Memory B cell (primary cell): ENCODE measurements at regions not wholly inside any gene's neighbourhood (a gene's known extent, or its start where the extent isn't known, plus 50 kb on each side); places are given as distances from the start of the nearest gene placed in this dataset.
"Not testable (repeated sequence)": the region's sequence is repeated elsewhere in the genome, so short reads cannot be mapped to it uniquely, and the experiment has no call there.

Source experiments
- ATAC-seq: fragments of 150-1000 bp; cut with Tn5 transposase; 2 replicates; pipeline ENCODE4 v1.10.0; 2021; ENCODE audit warnings: low read depth, mild to moderate bottlenecking, moderate library complexity
- DNase-seq, 2 donors: peaks; one replicate each; pipeline ENCODE4 v3.0.0; 2022; ENCODE audit warnings: low spot score in 2 of 2
- H3K27ac Mint-ChIP-seq: one replicate; pipeline ENCODE4 v1.8.0; 2022; ENCODE audit warnings: mild to moderate bottlenecking, moderate library complexity, mixed read lengths
- H3K27me3 Mint-ChIP-seq: one replicate; pipeline ENCODE4 v1.8.0; 2022; ENCODE audit warnings: mixed read lengths
- H3K36me3 Mint-ChIP-seq: one replicate; pipeline ENCODE4 v1.8.0; 2022; ENCODE audit warnings: mild to moderate bottlenecking, mixed read lengths
- H3K4me1 Mint-ChIP-seq: one replicate; pipeline ENCODE4 v1.8.0; 2022; ENCODE audit warnings: mixed read lengths
- H3K4me3 Mint-ChIP-seq: one replicate; pipeline ENCODE4 v1.8.0; 2022; ENCODE audit warnings: mild to moderate bottlenecking, moderate library complexity, mixed read lengths
- H3K9me3 Mint-ChIP-seq: one replicate; pipeline ENCODE4 v1.8.0; 2022; ENCODE audit warnings: mixed read lengths

DNA sequence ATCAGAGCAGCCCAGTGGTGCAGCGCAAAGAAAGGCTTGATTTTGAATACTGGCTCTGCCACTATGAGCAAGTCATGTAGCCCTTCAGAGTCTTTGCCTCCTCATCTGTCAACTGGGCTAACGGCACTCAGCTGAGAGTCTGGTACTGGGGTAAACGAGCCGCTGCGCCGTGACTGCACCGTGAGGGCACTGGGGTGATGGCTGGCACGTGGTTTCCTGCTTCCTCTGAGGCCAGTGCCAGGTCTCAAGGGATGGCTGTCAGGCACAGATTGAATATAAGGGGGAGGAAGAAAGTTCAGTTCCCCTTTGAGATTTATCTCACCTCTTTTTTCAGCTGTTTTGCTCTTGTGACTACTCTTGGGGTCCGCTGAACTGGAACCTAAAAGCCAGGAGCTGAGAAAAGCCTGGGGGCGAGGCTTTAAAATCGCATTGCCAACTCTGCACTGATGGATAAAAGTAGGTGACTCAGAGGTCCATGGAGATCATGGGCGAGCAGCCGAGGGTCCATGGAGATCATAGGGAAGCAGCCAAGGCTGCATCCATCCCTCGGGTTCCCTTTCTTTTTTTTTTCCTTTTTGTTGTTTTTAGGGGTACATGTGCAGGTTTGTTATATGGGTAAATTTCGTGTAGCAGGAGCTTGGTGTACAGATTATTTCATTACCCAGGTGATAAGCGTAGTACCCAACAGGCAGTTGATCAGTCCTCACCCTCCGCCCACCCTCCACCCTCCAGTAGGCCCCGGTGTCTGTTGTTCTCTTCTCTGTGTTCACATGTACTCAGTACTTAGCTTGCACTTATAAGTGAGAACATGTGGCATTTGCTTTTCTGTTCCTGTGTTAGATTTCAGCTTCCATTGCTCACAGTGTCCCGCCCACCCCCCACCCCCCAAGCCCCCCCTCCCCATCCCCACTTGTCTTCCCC is 114.3 kb downstream of the SPP2 start:
- peak; percentile 99 for ATAC-seq
- H3K27ac Mint-ChIP-seq = peak overlapping the region; percentile 56

DNA sequence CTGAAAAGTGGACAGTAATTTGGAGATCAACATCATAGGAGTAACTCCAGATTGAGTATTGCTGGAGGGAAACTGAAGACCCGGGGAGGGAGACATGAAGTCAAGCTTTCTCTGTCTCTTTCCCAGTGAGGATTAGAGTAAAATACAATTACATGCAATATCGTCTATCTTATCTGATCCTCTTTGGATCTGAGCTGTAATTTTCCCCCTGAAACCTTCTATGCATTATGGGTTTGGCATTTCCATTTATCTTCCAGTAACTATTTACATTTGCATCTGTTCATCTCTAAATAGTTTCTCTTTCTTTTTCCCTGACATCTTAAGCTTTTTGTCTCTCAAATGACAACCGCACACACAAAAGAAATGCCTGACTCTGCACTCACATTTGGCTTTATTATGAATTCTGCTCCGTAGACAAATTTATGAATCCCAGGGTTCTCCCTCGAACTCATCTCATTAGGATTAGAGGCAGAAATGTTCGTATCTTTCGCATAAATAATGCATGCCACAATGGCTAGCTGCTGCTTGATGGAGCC is 113.1 kb downstream of the SPP2 start:
- Mint-ChIP-seq H3K36me3 (no peaks in the 10 kb centered on the region), H3K4me3 (no peak overlapping the region), H3K27me3 (peaks cover 13% of the 10 kb centered on the region), H3K4me1 (peaks cover 36% of the 10 kb centered on the region), H3K9me3 (no peaks in the 10 kb centered on the region), H3K27ac (peak overlapping the region; percentile 56)
- DNase-seq (no peak), ATAC-seq (no peak)

More for the DNA sequence above, 114.3 kb downstream of the SPP2 start:
- Mint-ChIP-seq H3K27me3 (peaks cover 11% of the 10 kb centered on the region), H3K36me3 (no peaks in the 10 kb centered on the region), H3K9me3 (no peaks in the 10 kb centered on the region), H3K4me3 (peak overlapping the region; percentile 19), H3K4me1 (peaks cover 36% of the 10 kb centered on the region)
- DNase-seq = peak; percentile 67 to 81

- DNase-seq (no peak), ATAC-seq (no peak)
- no peaks in the 10 kb centered on the region for H3K9me3 Mint-ChIP-seq
- no peak overlapping the region for H3K4me3 Mint-ChIP-seq
- H3K4me1 Mint-ChIP-seq = peaks cover 36% of the 10 kb centered on the region
- H3K27me3 Mint-ChIP-seq = peaks cover 16% of the 10 kb centered on the region
- no peaks in the 10 kb centered on the region for H3K36me3 Mint-ChIP-seq
- peak overlapping the region; percentile 17 for H3K27ac Mint-ChIP-seq
Observed at GRCh38 chr2:234162861-234163260, 112.4 kb downstream of the SPP2 start.

DNA sequence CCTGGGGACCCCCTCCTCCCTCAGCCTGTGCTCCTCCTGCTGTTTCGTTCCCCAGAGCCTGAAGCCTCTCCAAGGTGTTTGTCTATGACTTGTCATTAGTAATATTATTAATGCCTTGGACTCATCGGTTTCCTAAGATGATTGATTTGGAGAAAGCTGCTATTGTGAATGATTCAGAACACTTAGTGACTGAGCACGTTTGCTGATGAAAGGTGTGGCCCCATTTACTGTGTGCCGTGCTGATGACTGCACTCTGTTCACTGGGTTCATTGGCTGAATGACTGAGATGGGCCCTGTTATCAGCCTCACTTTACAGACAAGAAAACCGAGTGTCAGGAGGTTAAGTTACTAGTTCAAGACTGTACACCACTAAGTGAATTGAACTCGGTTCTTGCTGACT is 111.4 kb downstream of the SPP2 start:
- H3K9me3 Mint-ChIP-seq = no peaks in the 10 kb centered on the region

DNA sequence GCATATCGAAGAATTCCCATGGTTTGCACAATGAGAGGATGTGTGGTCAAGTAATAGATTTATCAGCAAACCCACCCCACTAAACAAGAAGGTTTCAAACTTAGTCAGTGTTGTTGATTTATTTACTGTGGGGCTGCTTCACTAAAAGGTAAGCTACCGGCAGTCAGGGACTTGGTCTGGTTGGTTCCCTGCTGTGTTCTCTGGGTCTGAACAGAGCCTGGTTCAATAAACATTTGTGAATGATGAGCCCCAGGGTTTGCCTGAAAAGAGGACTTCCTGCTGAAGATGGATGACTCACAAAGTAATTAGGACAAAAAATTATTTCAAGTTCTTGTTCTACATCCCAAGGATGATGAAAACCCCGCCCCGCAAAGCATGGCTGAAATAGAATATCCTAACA is 108.3 kb downstream of the SPP2 start:
- H3K27me3 Mint-ChIP-seq = peaks cover 18% of the 10 kb centered on the region
- H3K4me3 Mint-ChIP-seq = no peak overlapping the region
- DNase-seq (no peak), ATAC-seq (no peak)
- no peaks in the 10 kb centered on the region for H3K36me3 Mint-ChIP-seq
- no peaks in the 10 kb centered on the region for H3K9me3 Mint-ChIP-seq
- no peak overlapping the region for H3K27ac Mint-ChIP-seq
- peaks cover 15% of the 10 kb centered on the region for H3K4me1 Mint-ChIP-seq

More for the DNA sequence above, 111.4 kb downstream of the SPP2 start:
- Mint-ChIP-seq H3K4me1 (peaks cover 36% of the 10 kb centered on the region), H3K4me3 (no peak overlapping the region), H3K27ac (no peak overlapping the region), H3K27me3 (peaks cover 16% of the 10 kb centered on the region), H3K36me3 (no peaks in the 10 kb centered on the region)
- ATAC-seq (no peak), DNase-seq (no peak)

DNA sequence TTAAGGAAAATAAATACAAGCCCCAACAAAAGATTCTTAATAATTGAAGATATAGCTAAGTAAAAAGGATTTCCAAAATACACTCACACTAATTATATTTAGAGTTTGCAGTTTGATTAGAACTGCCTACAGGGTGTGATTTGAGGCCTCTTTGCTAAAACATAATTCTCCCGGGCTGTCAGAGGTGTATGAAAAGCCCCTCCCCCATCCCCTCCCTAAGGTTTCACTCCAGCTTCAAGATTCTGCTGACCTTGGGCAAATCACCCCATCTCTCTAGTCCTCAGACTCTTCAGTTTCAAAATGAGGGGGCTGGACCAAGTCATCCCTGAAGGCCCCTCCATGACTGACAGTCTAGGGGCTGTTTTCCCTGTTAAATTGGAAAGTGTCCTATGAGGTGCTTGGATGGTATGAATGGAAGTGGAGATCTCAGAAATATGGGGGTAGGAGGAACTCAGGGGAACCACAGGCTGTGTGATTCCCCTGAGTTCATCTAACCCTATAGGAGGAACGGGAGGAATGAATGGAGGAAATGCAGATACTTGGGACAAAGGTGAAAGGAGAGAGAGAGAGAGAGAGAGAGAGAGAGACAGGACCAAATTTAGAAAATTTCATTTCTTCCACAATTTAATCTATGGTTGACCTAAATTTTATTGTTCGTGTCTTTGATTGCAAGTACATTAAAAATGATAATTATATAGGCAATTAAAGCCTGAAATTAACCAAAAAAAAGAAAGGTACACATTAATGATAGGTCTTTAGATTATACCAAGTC is 107.5 kb downstream of the SPP2 start:
- peaks cover 17% of the 10 kb centered on the region for H3K27me3 Mint-ChIP-seq
- H3K4me1 Mint-ChIP-seq = peaks cover 8% of the 10 kb centered on the region
- H3K27ac Mint-ChIP-seq = no peak overlapping the region
- no peaks in the 10 kb centered on the region for H3K36me3 Mint-ChIP-seq
- no peaks in the 10 kb centered on the region for H3K9me3 Mint-ChIP-seq
- H3K4me3 Mint-ChIP-seq = no peak overlapping the region
- no peak for ATAC-seq
- no peak for DNase-seq

DNA sequence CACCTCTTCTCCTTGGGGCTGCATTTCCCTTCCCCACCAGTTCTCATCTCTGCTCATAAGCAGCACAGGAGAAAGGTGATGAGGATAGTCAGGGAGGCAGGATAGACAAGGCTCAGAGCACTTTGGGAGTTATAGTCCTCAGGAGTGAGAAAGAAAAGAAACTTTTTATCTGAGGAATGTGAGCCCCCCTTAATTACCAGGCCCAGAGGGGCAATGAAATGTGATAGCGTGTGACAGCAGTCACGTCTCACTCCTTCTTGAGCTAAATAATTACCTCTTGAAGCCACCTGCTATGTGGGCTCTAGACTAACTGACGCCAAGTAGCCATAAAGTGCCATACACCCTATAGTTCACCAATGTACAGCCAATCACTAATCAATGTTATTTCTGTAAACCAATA is 105.8 kb downstream of the SPP2 start:
- no peaks in the 10 kb centered on the region for H3K9me3 Mint-ChIP-seq
- DNase-seq (no peak), ATAC-seq (no peak)

DNA sequence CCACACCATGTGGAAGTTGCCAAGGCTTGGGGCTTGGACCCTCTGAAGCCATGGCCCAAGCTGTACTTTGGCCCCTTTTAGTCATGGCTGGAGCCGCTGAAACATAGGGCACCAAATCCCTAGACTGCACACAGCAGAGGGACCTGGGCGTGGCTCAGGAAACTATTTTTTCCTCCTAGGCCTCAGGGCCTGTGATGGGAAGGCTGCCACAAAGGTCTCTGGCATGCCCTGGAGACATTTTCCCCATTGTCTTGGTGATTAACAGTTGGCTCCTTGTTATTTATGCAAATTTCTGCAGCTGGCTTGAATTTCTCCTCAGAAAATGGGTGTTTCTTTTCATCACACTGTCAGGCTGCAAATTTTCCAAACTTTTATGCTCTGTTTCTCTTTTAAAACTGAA is 102.3 kb downstream of the SPP2 start:
- DNase-seq = not testable (repeated sequence)

More for the DNA sequence above, 105.8 kb downstream of the SPP2 start:
- peaks cover 16% of the 10 kb centered on the region for H3K27me3 Mint-ChIP-seq
- H3K4me3 Mint-ChIP-seq = no peak overlapping the region
- H3K36me3 Mint-ChIP-seq = peaks cover 2% of the 10 kb centered on the region
- H3K27ac Mint-ChIP-seq = no peak overlapping the region
- H3K4me1 Mint-ChIP-seq = peaks cover 4% of the 10 kb centered on the region

GRCh38 chr2:234147335-234147861 is 96.9 kb downstream of the SPP2 start:
- H3K27ac Mint-ChIP-seq = no peak overlapping the region
- H3K4me1 Mint-ChIP-seq = peaks cover 3% of the 10 kb centered on the region
- peaks cover 2% of the 10 kb centered on the region for H3K36me3 Mint-ChIP-seq
- DNase-seq (no peak), ATAC-seq (no peak)
- H3K27me3 Mint-ChIP-seq = peaks cover 17% of the 10 kb centered on the region
- H3K4me3 Mint-ChIP-seq = no peak overlapping the region
- no peaks in the 10 kb centered on the region for H3K9me3 Mint-ChIP-seq

More for the DNA sequence above, 102.3 kb downstream of the SPP2 start:
- H3K4me3 Mint-ChIP-seq, ATAC-seq, H3K9me3 Mint-ChIP-seq, H3K27me3 Mint-ChIP-seq, H3K27ac Mint-ChIP-seq, H3K36me3 Mint-ChIP-seq, H3K4me1 Mint-ChIP-seq: not testable (repeated sequence)

GRCh38 chr2:234146087-234146826 is 95.8 kb downstream of the SPP2 start:
- Mint-ChIP-seq H3K9me3 (no peaks in the 10 kb centered on the region), H3K27me3 (peaks cover 19% of the 10 kb centered on the region), H3K4me1 (peaks cover 3% of the 10 kb centered on the region), H3K4me3 (no peak overlapping the region), H3K36me3 (no peaks in the 10 kb centered on the region), H3K27ac (no peak overlapping the region)
- DNase-seq (no peak), ATAC-seq (no peak)

DNA sequence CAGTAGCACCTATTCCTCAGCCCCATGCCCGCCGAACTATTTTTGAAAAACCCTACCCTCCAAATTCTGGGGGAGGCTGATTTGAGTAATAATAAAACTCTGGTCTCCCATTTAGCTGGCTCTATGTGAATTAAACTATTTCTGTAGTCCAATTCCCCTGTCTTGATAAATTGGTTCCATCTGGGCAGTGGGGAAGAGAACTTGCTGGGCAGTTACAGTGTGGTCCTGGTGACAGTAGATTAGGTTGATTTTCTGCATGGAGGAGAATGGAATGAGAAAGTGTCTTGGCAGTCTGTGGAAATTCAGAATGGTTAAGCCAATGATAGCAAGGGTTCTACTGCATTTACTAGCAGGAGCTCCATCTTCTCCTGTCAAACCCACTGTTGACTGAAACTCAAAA is 95.0 kb downstream of the SPP2 start:
- no peak overlapping the region for H3K27ac Mint-ChIP-seq
- H3K4me1 Mint-ChIP-seq = peaks cover 3% of the 10 kb centered on the region
- H3K4me3 Mint-ChIP-seq = no peak overlapping the region

GRCh38 chr2:234145057-234145456 is 94.6 kb downstream of the SPP2 start:
- H3K4me3 Mint-ChIP-seq = no peak overlapping the region

More for the DNA sequence above, 95.0 kb downstream of the SPP2 start:
- H3K9me3 Mint-ChIP-seq = no peaks in the 10 kb centered on the region
- ATAC-seq (no peak), DNase-seq (no peak)
- H3K27me3 Mint-ChIP-seq = peaks cover 21% of the 10 kb centered on the region
- no peaks in the 10 kb centered on the region for H3K36me3 Mint-ChIP-seq

GRCh38 chr2:234143896-234144295 is 93.4 kb downstream of the SPP2 start:
- ATAC-seq (no peak), DNase-seq (no peak)
- Mint-ChIP-seq H3K27ac (no peak overlapping the region), H3K4me3 (no peak overlapping the region), H3K9me3 (no peaks in the 10 kb centered on the region), H3K4me1 (peaks cover 3% of the 10 kb centered on the region), H3K36me3 (no peaks in the 10 kb centered on the region), H3K27me3 (peaks cover 26% of the 10 kb centered on the region)

More at GRCh38 chr2:234145057-234145456, 94.6 kb downstream of the SPP2 start:
- no peak for DNase-seq
- ATAC-seq = no peak
- no peaks in the 10 kb centered on the region for H3K9me3 Mint-ChIP-seq
- no peak overlapping the region for H3K27ac Mint-ChIP-seq
- H3K4me1 Mint-ChIP-seq = peaks cover 3% of the 10 kb centered on the region
- no peaks in the 10 kb centered on the region for H3K36me3 Mint-ChIP-seq
- H3K27me3 Mint-ChIP-seq = peaks cover 26% of the 10 kb centered on the region
